ENCODE measurements at regions not wholly inside any gene's neighbourhood (a gene's known extent, or its start where the extent isn't known, plus 50 kb on each side); places are given as distances from the start of the nearest gene placed in this dataset.

DNA sequence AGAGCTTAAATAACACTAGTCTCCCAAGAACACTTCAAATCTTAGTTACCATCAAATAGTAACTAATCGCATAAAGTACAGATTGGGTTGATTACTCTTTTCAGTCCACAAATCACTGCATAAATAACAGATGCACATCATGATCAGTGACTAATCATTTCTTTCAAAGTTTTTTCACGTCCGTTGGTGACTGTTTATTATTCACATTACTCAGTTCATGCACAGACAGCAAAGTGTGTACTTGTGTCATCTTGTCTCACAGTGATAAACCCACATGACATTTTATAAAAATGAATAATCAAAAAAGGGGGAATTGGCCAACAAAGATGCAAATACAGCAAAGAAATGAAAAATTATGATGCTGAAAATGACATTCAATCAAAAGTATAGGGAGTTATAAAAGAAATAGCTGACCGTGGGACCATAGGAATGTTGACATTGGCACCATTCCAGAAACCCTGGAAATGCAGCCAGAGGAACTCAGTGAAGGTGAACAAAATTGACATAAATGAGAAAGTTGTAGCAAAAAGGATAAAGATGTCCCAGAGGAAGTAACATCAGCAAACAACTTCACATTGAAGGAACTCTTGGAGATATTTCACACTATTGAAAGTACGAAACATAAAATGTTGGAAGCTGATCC, 161.5 kb downstream of the SOX3 start:
- TF ChIP-seq, protein P1, sequence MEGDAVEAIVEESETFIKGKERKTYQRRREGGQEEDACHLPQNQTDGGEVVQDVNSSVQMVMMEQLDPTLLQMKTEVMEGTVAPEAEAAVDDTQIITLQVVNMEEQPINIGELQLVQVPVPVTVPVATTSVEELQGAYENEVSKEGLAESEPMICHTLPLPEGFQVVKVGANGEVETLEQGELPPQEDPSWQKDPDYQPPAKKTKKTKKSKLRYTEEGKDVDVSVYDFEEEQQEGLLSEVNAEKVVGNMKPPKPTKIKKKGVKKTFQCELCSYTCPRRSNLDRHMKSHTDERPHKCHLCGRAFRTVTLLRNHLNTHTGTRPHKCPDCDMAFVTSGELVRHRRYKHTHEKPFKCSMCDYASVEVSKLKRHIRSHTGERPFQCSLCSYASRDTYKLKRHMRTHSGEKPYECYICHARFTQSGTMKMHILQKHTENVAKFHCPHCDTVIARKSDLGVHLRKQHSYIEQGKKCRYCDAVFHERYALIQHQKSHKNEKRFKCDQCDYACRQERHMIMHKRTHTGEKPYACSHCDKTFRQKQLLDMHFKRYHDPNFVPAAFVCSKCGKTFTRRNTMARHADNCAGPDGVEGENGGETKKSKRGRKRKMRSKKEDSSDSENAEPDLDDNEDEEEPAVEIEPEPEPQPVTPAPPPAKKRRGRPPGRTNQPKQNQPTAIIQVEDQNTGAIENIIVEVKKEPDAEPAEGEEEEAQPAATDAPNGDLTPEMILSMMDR (IDR thresholded peaks at IDR 0.05; ENCODE audit: unreplicated experiment): no peak
- DNase-seq (ENCODE audit: low spot score, unreplicated experiment): no peak
- no peak overlapping the region for H3K4me3 Mint-ChIP-seq (ENCODE audit: low read depth)
- no peaks in the 10 kb centered on the region for H3K36me3 Mint-ChIP-seq (ENCODE audit: insufficient read depth)
- H3K27ac Mint-ChIP-seq: no peak overlapping the region
- H3K9me3 Mint-ChIP-seq (ENCODE audit: low read depth): no peaks in the 10 kb centered on the region
- H3K4me1 Mint-ChIP-seq (ENCODE audit: low read depth): peaks cover 5% of the 10 kb centered on the region
- H3K27me3 Mint-ChIP-seq: no peaks in the 10 kb centered on the region

DNA sequence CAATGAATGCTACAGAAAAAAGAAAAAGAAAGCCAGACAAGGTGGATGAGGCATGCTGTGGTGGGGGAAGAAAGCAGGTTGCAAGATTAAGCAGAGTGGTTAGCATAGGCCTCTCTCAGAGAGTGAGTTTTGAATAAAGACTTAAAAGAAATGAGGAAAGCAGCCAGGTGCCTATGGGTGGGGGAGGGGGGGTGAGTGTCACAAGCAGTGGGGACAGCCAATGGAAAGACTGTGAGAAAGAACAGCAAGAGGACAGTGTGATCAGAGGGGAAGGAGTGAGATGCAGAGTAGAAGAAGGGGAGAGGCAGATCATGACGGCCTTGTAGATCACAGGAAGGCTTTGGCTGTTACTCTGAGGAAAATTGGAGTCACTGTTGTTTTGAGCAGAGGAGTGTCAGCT, 162.5 kb downstream of the SOX3 start:
- no peaks in the 10 kb centered on the region for H3K9me3 Mint-ChIP-seq (ENCODE audit: low read depth)
- no peak for DNase-seq (ENCODE audit: low spot score, unreplicated experiment)
- H3K27me3 Mint-ChIP-seq: no peaks in the 10 kb centered on the region
- no peak overlapping the region for H3K4me3 Mint-ChIP-seq (ENCODE audit: low read depth)
- peaks cover 5% of the 10 kb centered on the region for H3K4me1 Mint-ChIP-seq (ENCODE audit: low read depth)
- TF ChIP-seq, protein P1 (IDR thresholded peaks at IDR 0.05; ENCODE audit: unreplicated experiment): no peak
- H3K36me3 Mint-ChIP-seq (ENCODE audit: insufficient read depth): no peaks in the 10 kb centered on the region
- no peak overlapping the region for H3K27ac Mint-ChIP-seq

DNA sequence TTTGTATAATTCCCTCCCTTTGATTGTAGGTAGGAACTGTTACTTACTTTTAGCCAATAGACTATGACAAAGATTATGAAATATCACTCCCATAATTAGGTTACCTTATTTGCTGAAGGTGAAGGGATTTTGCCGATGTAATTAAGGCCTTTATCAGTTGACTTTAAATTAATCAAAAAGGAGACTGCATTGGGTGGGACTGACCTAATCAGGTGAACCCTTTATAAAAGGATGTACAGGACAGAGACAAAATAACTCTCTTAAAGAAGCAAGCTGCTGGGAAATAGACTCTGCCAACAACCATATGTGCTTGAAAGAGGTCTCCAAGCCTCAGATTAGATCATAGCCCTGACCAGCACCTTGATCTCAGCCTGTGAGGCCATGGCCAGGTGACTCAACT, 167.6 kb downstream of the SOX3 start:
- peaks cover 10% of the 10 kb centered on the region for H3K27me3 Mint-ChIP-seq
- no peaks in the 10 kb centered on the region for H3K4me1 Mint-ChIP-seq (ENCODE audit: low read depth)
- no peaks in the 10 kb centered on the region for H3K36me3 Mint-ChIP-seq (ENCODE audit: insufficient read depth)
- DNase-seq (ENCODE audit: low spot score, unreplicated experiment): no peak
- H3K27ac Mint-ChIP-seq: no peak overlapping the region
- TF ChIP-seq, protein P1 (IDR thresholded peaks at IDR 0.05; ENCODE audit: unreplicated experiment): no peak
- H3K4me3 Mint-ChIP-seq (ENCODE audit: low read depth): no peak overlapping the region
- peaks cover 3% of the 10 kb centered on the region for H3K9me3 Mint-ChIP-seq (ENCODE audit: low read depth)

DNA sequence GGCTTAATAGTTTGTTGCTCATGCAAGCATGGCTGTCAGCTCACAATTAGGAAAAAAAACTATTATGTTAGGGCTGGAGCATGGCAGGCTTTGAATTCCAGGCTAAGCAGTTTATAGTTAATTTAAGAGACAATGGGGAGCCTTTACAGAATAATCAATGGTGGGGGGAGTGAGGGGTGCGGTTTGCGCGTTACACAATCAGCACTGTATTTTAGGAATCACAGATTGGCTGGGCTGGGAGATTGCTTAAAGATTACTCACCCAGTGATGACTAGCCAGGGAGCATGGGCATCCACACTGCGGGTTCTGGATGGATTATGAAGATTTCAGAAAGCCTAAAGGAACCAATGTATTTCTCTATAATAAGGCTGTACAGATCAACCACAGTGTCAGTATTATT, 186.6 kb downstream of the SOX3 start:
- TF ChIP-seq, protein P1 (IDR thresholded peaks at IDR 0.05; ENCODE audit: unreplicated experiment): no peak
- Mint-ChIP-seq H3K27me3 (peaks cover 3% of the 10 kb centered on the region), H3K9me3 (ENCODE audit: low read depth) (no peaks in the 10 kb centered on the region), H3K36me3 (ENCODE audit: insufficient read depth) (no peaks in the 10 kb centered on the region), H3K27ac (no peak overlapping the region), H3K4me3 (ENCODE audit: low read depth) (no peak overlapping the region), H3K4me1 (ENCODE audit: low read depth) (peaks cover 6% of the 10 kb centered on the region)
- no peak for DNase-seq (ENCODE audit: low spot score, unreplicated experiment)

DNA sequence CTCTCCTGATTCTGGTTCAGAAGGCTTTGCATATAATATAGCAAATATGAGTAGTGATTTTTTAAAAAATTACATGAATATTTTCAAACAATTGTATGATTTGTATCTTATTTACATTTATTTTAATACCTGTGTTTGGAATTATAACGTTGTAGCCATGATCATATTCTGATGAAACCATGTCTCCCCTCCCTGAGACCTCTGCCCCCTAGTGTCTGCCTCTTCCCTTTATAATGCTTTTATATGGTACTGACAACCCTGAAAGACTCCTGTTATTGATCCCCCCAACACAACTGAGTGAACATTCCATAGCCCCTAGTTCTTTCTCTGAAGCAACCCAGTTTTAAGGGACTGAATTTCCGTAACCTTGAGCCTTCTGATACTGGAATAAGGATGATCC, 187.4 kb downstream of the SOX3 start:
- H3K36me3 Mint-ChIP-seq (ENCODE audit: insufficient read depth): no peaks in the 10 kb centered on the region
- H3K27ac Mint-ChIP-seq: no peak overlapping the region
- TF ChIP-seq, protein P1 (IDR thresholded peaks at IDR 0.05; ENCODE audit: unreplicated experiment): peak; percentile 14
- no peak for DNase-seq (ENCODE audit: low spot score, unreplicated experiment)
- peaks cover 3% of the 10 kb centered on the region for H3K27me3 Mint-ChIP-seq
- no peak overlapping the region for H3K4me3 Mint-ChIP-seq (ENCODE audit: low read depth)
- H3K4me1 Mint-ChIP-seq (ENCODE audit: low read depth): peaks cover 6% of the 10 kb centered on the region
- H3K9me3 Mint-ChIP-seq (ENCODE audit: low read depth): no peaks in the 10 kb centered on the region
